HG02938 (cell line): ENCODE measurements at regions not wholly inside any gene's neighbourhood (a gene's known extent, or its start where the extent isn't known, plus 50 kb on each side); places are given as distances from the start of the nearest gene placed in this dataset.

Experiments
- ATAC-seq: cut with Tn5 transposase; IDR thresholded peaks from one replicate; pipeline ENCODE4 v1.9.1; 2021; ENCODE audit warnings: mild to moderate bottlenecking, moderate library complexity; ENCODE audit not compliant: unreplicated experiment

DNA sequence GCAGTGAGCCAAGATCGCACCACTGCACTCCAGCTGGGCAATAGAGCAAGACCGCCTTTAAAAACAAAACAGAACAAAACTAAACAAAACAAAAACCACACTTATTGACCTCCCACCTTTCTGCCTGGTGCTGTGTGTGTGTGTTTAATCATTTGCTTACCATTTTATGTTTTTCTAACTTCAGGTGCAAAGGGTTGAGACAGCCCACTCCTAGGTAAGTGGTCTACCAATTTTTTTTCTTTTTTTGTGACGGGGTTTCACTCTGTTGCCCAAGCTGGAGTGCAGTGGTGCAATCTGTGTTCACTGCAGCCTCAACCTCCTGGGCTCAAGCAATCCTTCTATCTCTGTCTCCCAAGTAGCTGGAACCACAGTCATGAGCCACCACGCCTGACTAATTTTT, 65.8 kb downstream of the SALL1 start:
- no peak for ATAC-seq

DNA sequence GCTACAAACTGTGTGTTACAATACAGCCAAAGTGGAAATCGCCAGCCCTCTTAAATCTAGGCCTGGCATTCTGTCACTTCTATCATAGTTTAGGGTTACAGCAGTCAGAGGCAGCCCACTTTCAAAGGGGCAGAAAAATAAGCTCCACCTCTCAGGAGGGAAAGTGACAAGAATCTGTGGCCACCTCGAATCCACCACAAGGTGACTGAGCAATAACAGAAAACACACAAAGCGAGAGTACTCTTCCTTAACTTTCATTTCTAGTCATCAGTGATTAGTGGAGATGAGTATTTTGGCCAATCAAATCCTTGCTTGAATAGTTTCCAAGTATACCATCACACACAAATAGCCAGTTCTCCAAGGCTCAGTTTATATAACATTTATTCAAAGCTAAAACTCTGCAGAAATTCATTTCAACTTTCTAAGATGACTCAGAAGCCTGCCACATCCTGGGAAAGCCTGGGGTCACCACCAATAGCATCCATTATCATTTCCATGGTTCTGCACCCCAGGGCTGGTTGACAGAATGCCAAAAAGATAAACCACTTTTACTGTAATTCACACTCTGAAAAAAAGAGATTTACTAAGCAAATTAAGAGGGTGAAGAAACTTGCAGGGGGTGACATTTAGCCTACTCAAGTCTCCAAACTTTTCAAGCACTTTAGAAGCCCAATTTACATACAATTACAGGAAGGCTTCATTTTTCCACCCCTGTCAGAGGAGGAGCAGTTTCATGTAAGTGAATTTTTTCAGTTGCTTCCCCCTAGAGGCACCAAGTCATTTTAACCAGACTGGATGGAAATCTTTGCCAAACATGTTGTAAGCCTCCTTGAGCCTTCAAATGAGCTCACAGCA, 66.8 kb downstream of the SALL1 start:
- ATAC-seq: no peak

DNA sequence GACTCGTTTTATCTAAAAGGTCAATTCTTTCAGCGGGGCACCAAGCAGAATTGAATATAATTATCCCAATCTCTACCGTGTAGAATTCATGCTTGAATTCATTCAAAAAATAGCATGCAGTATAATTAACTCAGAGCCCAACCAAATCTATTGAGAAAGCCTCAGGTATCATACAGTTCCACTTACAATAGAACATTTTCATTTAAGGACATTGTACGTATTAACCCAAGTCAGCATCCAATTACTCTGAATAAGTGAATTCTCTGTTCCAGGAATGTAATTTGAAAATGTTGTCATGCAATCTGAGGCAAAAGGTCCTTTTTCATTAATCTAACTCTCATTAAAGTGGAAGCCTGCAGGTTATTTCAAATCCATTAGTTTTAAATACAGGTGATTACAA, 78.5 kb downstream of the SALL1 start:
- ATAC-seq: no peak

DNA sequence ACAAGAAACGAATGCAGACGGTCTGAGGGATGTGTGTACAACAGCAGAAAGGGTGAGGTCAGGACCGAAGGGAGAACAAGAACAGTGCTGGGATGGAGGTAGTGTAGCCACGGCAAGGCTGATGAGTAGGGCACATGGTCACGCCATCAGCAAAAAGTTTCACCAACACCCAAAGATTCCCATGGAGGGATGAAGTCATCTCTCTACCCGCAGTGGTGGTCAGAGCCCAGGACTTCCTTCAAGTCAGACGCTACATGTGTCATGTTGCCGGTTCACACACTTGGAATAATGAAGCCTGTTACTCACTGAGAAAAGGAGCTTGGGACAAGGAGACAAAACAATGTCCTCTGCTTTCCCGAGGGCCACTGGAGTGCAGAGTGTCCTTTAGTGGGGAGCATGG, 79.7 kb downstream of the SALL1 start:
- ATAC-seq: no peak

DNA sequence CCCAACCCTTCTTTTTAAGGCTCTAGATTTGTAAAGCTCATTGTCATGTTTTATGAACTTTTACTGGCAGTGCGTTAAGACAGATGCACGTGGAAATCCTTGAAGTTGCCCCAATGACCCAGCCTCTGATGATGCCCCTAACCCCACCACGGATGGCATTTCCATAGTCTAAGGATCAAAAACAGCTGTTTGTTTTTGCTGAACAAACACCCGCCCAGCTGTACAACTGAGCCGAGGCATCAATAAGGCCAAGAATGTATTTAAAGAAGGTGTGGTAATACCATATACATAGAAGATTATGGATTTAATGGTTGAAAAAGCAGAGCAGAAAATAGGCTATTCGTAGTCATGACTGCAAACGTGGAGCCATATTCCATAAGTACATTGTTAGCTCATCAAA, 83.7 kb downstream of the SALL1 start:
- ATAC-seq: no peak

DNA sequence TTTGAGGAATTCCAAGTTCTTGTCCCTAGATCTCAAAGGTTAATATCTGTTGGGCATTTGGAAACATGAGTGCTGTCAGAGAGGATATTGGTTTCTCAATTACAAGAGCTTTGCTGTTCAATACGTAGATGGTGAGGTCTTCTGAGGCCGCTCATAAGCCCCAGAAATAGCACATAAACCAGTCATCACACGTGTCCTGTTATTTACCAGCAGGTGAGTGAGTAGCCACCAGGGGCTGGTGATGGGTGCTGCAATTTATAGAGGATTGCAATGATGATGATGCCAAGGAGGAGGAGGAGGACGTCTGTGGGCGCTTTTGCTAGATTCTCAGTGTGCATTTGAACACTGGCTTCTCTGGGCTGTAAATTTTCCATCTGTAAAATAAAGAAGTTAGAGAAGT, 89.0 kb downstream of the SALL1 start:
- ATAC-seq: no peak

DNA sequence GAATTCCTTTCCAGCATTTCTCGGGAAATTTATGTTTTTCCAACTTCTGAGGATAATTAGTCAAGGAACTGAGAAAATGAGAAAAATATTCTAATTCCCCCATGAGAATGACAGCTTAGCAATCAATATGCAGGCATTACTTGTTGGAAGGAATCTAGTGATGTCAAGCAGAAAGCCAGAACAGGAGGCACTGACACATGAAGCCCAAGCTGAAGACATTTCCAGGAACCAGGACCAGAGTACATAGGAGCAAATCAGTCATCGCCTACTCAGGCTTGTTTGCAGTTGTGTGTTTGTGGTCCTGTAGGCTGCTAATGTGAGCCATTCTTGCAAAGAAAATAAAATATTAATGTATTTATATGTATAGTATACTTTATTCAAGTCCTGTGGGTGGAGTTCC, 89.7 kb downstream of the SALL1 start:
- no peak for ATAC-seq

DNA sequence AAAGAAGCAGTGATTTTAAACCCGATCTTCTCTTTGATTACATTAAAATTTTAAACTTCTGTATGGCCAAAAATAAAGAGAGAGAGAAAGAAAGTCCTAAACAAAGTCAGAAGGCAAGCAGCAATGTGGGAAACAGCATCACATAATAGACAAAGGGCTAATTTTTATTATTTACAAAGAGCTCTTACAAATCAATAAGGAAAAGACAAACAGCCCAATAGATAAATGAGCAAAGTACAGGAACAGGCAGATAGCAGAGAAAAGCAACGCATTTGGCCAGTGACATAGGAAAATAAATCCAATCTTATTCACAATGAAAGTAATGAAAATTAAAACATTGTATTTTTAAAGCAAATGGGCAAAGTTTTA, 93.1 kb downstream of the SALL1 start:
- no peak for ATAC-seq

DNA sequence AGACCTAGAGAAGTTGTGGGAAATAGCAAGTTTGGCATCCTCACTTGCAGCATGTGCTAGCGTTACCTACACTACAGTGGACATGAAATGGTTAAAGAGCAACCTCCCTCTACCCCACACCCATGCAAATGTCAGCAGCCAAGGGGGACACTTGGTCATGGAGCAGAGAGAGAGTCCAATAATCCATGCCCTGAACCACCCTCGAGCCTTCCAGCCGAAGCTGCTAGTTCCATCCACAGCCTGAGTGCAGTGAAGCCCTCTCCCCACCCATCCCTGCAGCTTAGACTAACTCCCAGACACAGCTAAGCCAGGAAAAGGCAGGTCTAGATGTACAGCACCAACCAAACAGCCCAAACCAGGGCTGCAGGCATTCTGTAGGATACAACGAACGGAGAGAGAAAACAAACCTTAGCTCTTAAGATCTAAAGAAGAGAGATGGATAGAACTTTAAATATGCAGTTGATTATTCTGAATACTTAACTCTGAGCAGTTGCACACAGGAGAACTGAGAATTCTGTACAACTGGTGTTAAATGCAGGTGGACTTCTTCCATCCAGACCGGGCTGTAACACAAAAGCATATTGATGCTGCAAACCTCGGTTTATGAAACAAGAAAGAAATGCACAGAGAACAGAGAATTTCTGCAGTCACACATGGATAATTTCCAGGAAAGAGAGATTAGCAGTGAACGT, 93.8 kb downstream of the SALL1 start:
- no peak for ATAC-seq

DNA sequence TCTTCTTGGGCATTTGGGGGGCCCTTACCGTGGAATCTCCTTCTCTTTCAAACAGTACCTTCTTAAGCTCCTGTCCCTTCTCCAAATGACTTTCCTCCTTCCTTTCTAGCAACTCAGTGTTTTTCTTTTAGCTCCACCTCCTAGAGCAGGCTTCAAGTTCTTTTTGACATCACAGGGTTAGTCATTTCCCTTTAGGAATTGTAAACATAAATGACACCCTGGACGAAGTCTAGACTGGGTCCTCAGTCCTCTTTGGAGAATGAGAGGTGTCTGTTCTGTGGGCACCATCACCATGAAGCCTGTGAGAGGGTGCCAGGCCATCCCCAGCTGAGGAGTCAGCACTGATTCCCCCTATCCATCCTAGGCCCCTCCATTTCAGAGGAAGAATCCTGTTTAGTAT, 94.7 kb downstream of the SALL1 start:
- no peak for ATAC-seq

DNA sequence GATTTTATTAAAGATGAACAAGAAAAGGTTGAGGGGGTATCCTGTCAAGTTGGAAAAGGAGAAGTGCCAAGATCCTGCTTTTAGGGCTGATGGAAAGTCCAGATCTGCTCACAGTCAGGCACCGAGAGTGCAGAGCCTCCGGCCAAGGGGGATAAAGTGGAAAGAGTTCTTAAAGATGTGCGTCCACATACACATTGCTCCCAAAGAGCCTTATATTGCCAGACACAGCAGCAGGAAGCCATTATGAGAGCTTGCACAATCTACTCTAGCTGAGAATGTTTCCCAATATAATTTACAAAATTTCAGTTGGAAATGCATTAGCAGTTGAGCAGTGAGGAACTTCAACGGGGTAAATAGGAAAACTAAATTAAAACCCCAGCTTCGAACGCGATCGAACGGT, 95.6 kb downstream of the SALL1 start:
- no peak for ATAC-seq

DNA sequence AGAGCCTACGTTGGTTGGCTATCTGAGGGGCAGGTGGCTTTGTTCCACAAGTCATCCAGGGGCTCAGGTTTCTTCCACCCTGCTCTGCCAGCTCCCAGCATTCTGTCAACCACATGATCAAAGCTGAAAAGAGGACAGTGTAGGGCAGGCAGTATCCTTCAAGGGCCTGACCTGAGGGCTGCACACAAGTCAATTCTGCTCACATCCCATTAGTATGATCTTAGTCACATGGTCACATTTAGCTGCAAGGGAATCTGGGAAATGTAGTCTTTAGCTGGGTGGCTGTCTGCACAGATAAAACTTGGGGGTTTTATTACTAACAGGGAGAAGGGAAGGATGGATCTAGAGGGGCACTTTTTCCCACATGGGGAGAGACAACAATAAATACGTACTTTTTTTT, 97.3 kb downstream of the SALL1 start:
- no peak for ATAC-seq

DNA sequence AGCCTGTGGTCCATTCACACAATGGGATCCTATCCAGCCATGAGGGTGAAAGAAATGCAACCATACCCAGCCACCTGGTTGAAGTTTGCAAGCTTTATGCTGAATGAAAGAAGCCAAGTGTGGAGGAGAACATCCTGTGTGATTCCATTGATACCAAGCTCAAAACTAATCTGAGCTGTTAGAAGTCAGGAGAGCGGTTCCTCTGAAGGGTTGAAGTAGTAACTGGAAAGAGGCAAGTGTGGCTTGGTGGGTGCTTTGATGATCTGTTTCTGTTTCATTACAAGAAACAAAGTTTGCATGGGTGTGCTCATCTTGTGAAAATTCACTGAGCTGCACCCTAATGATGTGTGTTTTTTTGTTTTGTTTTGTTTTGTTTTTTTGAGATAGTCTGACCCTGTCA, 99.4 kb downstream of the SALL1 start:
- no peak for ATAC-seq

DNA sequence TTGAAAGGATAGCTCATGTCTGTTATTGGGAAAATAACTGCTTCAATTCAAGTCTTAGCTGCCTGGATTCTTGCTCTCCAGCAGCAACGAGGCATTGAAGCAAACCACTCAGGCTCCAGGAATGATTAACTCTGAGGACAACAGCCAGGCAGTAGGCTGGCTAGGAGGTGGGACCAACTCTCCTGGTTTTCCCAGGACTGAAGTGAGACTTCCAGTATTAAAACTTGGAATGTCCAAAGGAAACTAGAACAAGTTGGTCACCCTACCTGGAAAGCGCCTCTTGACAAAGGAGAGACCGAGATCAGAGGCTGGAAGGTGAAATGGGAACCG, 100.7 kb downstream of the SALL1 start:
- ATAC-seq: no peak

DNA sequence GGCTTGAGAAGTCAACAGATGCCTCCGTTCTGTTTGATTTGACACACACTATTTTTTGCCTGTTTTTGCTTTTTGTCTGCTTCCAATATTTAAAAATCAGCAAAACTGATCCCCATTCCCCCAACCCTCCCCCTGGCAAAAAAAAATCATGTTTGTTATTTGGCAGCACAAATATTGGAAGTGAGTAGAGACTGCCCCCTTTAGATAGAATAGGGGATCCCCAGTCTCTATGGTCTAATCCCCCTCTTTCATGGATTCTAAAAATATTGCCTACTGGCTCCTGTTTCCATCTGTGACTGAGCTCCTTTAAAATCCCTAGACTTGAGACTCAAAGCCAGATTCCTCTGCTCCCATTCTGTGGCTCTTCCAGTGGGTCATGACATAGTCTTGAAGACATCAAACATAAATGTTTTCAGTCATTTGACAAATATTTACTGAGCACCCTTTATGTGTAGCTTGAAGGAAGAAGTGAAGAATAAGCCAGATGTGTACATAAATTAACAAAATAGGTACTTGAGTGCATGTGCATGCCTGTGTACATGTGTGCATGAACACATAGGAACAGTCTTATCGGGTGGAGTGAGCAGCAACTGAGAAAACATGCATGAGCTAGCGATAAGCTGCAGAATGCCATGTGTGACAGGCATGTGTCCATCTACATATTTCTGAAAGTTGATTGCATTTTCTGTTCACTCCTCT, 101.2 kb downstream of the SALL1 start:
- ATAC-seq: no peak

DNA sequence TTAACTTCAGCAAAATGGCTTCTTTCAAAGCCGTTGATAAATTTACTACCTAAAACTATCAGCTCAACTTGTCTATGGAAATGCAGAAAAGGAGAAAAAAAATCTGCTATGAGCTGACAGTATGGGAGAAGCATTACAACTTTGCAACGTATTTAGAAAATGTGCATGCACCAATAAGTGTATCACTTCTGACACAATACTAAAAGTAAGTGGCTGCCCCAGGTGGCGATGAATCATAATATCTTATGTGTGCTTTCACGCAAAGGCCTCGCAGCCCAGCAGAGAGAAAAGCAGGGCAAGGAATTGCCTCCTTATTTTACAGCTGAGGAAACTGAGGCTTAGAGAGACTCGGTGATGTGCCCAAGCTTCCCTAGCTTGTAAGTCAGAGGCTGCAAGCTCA, 101.8 kb downstream of the SALL1 start:
- ATAC-seq: no peak

DNA sequence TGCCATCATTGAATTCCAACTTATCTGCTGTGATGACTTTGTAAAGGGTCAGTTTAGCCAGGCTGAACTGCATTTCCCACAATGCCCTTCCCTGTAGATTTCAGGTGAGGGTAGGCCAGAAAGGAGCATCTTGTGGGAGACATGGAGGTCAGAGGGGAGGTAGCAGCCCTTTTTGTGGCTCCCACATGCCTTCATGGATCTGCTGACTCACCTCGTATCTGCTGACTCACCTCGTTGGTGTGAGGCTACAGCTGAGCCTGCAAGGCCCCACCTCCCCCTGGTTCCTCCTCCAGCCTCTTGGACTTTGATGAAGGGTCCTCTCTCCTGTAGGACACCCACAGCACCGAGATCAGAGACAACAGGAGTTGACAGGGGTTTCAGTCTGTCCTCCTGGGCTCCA, 102.5 kb downstream of the SALL1 start:
- no peak for ATAC-seq

DNA sequence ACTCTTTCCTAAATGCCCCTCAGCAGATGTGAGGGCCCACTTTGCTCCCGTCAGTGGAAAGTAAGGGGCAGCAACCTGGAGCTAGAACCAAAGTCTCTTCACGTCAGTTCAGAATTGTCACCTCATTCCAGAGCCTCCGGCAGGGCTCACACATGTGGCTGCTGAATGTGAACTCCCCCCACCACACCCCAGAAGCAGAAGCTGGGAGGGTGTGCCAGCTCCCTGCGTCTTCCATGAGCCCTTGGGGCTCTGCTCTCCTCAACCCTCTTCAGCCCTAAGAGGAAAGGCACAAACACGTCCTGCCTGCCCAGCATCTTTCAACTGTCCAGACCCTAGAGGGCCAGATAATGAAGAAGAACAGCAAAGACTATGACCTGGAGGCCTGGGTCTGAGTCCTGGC, 105.3 kb downstream of the SALL1 start:
- no peak for ATAC-seq

DNA sequence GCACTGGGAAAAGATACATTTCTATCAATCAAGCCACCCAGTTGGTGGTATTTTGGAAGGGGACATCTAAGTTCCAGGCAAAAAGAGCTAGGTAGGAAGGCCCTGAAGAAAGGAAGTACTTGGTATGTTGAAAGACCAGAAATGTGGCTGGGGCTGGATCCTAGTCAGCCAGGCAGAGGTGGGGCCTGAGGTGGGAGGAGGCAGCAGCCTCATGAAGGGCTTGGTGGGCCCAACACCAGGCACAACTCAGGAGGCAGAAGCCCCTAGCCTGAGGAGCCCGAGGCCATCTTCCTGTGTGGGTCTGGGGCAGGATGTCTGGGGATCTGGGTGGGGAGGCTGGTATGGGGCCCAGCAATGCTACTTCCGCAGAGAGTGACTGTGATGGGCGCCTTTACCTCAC, 105.9 kb downstream of the SALL1 start:
- no peak for ATAC-seq

DNA sequence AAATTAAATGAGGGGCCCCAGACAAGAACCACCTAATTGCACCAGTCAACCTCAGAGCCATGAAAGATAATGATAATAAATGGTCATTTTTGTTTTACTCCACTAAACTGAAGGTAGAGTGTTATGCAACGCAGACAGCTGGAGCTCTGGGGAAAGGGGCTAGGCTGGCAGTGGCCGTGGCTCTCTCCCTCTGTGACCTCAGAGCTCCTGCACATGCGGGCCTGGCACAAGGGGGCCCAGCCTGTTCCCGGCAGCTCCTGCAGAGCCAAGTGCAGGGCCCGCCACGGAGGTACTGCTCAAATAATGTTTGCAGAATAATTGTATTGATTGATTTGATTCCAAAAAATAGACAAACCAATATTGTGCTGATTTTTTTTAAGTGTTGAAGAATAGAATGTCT, 109.5 kb downstream of the SALL1 start:
- no peak for ATAC-seq

DNA sequence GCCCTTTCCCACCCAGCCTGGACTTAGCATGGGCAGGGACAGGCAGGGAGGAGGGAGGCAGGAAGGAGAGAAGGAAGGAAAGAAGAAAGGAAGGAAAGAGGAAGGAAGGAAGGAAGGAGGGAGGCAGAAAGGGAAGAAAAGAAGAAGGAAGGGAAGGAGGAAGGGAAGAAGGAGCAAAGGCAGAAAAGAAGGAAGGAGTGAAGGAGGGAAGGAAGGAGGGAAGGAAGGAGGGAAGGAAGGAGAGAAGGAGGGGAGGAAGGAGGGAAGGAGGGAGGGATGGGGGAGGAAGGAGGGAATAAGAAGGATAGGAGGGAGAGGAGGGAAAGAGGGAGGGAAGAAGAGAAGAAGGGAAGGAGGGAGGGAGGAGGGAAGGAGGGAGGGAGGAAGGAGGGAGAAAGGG, 110.4 kb downstream of the SALL1 start:
- no peak for ATAC-seq

DNA sequence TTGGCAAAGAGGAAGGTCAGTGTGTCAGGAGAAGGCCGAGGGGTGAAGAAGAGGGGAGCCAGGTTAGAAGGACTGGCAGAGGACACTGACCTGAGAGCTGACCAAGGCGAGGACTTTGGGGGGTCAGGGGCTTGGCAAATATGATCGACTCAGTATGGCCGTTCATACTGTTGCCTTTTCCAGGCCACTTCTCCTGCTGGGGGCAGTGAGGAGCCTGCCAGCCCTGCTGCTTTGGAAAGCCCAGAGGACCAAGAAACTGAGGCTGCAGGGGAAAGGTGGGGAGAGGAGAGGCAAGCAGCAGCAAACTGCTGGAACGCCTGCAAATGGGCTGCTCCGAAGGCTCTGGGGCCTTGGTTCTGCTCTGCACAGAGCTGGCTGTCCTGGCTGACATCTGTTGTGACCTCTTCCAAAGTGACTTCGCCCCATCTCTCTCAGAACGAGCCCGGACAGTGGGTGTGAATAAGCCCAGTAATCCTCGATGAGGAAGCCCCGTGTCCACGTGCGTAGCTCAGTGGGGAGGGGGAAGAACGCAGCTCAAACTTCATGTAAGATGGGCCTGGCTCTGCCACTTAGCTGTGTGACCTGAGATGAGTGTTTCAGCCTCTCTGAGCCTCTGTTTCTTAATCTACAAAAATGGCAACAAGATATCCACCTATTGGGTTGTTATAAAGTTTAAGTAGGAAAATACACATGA, 111.3 kb downstream of the SALL1 start:
- ATAC-seq: no peak
